H1 (cell line): ENCODE measurements at regions not wholly inside any gene's neighbourhood (a gene's known extent, or its start where the extent isn't known, plus 50 kb on each side); places are given as distances from the start of the nearest gene placed in this dataset.

Source experiments
- CTCF ChIA-PET: fragments of 300-600 bp; sonication (Branson Sonifier 250); formaldehyde crosslinking; loops from one replicate; lab custom pipeline; 2021; ENCODE audit not compliant: partially characterized antibody; lab: Charles Lee
- POLR2A ChIA-PET: fragments of 300-600 bp; sonication (Branson Sonifier 250); formaldehyde crosslinking; loops from one replicate; lab custom pipeline; 2021; ENCODE audit warnings: inconsistent platforms; ENCODE audit not compliant: partially characterized antibody; lab: Charles Lee
- DNase-seq, 2 experiments: peaks; one replicate each; pipeline versions ENCODE4 v3.0.0 to v3.0.0-alpha.2; 2010 to 2022; ENCODE audit warnings: low spot score in 2 of 2, low read depth in 1 of 2, mixed read lengths in 1 of 2
- FAIRE-seq: peaks from 2 replicates; lab custom pipeline; 2011; peaks lifted over from hg19 to GRCh38; lab: Jason Lieb, UNC
- H2AFZ ChIP-seq: 2 replicates; pipeline ENCODE4 v1.8.1; 2012; ENCODE audit warnings: low read length, inconsistent platforms
- H2AK5ac ChIP-seq: 2 replicates; pipeline ENCODE4 v1.6.1; 2013; ENCODE audit warnings: low read depth, low read length
- H2BK120ac ChIP-seq: replicated peaks from 2 replicates; pipeline ENCODE3; 2013; ENCODE audit warnings: low read depth, low read length, inconsistent platforms
- H2BK12ac ChIP-seq: 2 replicates; pipeline ENCODE4 v1.6.1; 2013; ENCODE audit warnings: low read depth, low read length
- H2BK15ac ChIP-seq: 2 replicates; pipeline ENCODE4 v1.6.1; 2013; ENCODE audit warnings: low read length
- H2BK20ac ChIP-seq: 2 replicates; pipeline ENCODE4 v1.6.1; 2013; ENCODE audit warnings: low read length
- H2BK5ac ChIP-seq: 2 replicates; pipeline ENCODE4 v1.6.1; 2013; ENCODE audit warnings: low read depth, low read length
- H3K14ac ChIP-seq: 2 replicates; pipeline ENCODE4 v1.6.1; 2013; ENCODE audit warnings: inconsistent platforms; ENCODE audit not compliant: insufficient read length
- H3K18ac ChIP-seq: 2 replicates; pipeline ENCODE4 v1.6.1; 2013; ENCODE audit warnings: low read length; ENCODE audit errors: extremely low read depth
- H3K23ac ChIP-seq: 2 replicates; pipeline ENCODE4 v1.6.1; 2013; ENCODE audit warnings: inconsistent platforms; ENCODE audit not compliant: insufficient read length
- H3K23me2 ChIP-seq: 2 replicates; pipeline ENCODE4 v1.6.1; 2013; ENCODE audit warnings: low read depth, low read length
- H3K27ac ChIP-seq: 2 replicates; pipeline ENCODE4 v1.6.1; 2011; ENCODE audit warnings: low read depth, low read length, inconsistent platforms
- H3K27me3 ChIP-seq, 4 experiments: replicated peaks in 1 of 4; 1 replicate in 1 of 4; 2 replicates in 3 of 4; pipeline versions ENCODE4 v1.6.1 to v1.8.1; 2011 to 2013; ENCODE audit warnings: low read length in 3 of 4, mild to moderate bottlenecking in 3 of 4, inconsistent platforms in 2 of 4, mixed read lengths in 2 of 4, moderate library complexity in 1 of 4; ENCODE audit not compliant: control insufficient read depth in 3 of 4, insufficient read depth in 3 of 4; ENCODE audit errors: extremely low read depth in 1 of 4
- H3K36me3 ChIP-seq, 4 experiments: 2 replicates each; pipeline versions ENCODE4 v1.6.1 to v1.8.1; 2011 to 2013; ENCODE audit warnings: mild to moderate bottlenecking in 4 of 4, low read length in 3 of 4, moderate library complexity in 2 of 4, control low read depth in 1 of 4, inconsistent platforms in 1 of 4; ENCODE audit not compliant: insufficient read depth in 4 of 4, control insufficient read depth in 2 of 4
- H3K4ac ChIP-seq: replicated peaks from 2 replicates; pipeline ENCODE3; 2013; ENCODE audit warnings: low read length, low read depth, mixed read lengths, inconsistent platforms; ENCODE audit not compliant: insufficient read length
- H3K4me1 ChIP-seq, 4 experiments: replicated peaks in 1 of 4; 1 replicate in 1 of 4; 2 replicates in 3 of 4; pipeline versions ENCODE4 v1.6.1 to v1.8.1; 2011 to 2013; ENCODE audit warnings: low read length in 3 of 4, inconsistent platforms in 2 of 4, mixed read lengths in 1 of 4; ENCODE audit not compliant: insufficient read depth in 4 of 4, control insufficient read depth in 3 of 4
- H3K4me2 ChIP-seq, 2 experiments: 2 replicates each; pipeline versions ENCODE4 v1.6.1 to v1.8.1; 2011 to 2013; ENCODE audit warnings: low read depth in 2 of 2, low read length in 2 of 2, control low read depth in 1 of 2, inconsistent platforms in 1 of 2, mild to moderate bottlenecking in 1 of 2; ENCODE audit not compliant: insufficient read depth in 1 of 2
- H3K4me3 ChIP-seq, 4 experiments: fragments of 200-600, 300-600 bp in 1 of 4; sonication (generic), shearing (Covaris generic), sonication (Bioruptor Twin) in 1 of 4; 2 replicates each; pipeline versions ENCODE4 v1.5.1 to v1.8.1; 2011 to 2016; ENCODE audit warnings: low read length in 4 of 4, low read depth in 3 of 4, control low read depth in 2 of 4, inconsistent platforms in 2 of 4, mild to moderate bottlenecking in 2 of 4, mixed read lengths in 1 of 4, moderate library complexity in 1 of 4; ENCODE audit not compliant: insufficient read depth in 2 of 4; ENCODE audit errors: extremely low read depth in 1 of 4
- H3K56ac ChIP-seq: replicated peaks from 2 replicates; pipeline ENCODE3; 2013; ENCODE audit warnings: low read depth, mild to moderate bottlenecking, mixed read lengths, low read length, inconsistent platforms; ENCODE audit not compliant: insufficient read length
- H3K79me1 ChIP-seq: 2 replicates; pipeline ENCODE4 v1.6.1; 2013; ENCODE audit warnings: low read depth, low read length, control low read depth
- H3K79me2 ChIP-seq, 2 experiments: 2 replicates each; pipeline versions ENCODE4 v1.6.1 to v1.8.1; 2012 to 2013; ENCODE audit warnings: low read length in 2 of 2, mild to moderate bottlenecking in 2 of 2, inconsistent platforms in 1 of 2; ENCODE audit not compliant: insufficient read depth in 2 of 2, control insufficient read depth in 1 of 2
- H3K9ac ChIP-seq, 4 experiments: replicated peaks in 1 of 4; 1 replicate in 1 of 4; 2 replicates in 3 of 4; pipeline versions ENCODE4 v1.6.1 to v1.8.1; 2011 to 2013; ENCODE audit warnings: low read depth in 3 of 4, low read length in 3 of 4, control low read depth in 2 of 4, mild to moderate bottlenecking in 2 of 4, moderate library complexity in 2 of 4, inconsistent platforms in 1 of 4; ENCODE audit errors: extremely low read depth in 1 of 4
- H3K9me3 ChIP-seq, 2 experiments: 2 replicates each; pipeline versions ENCODE4 v1.6.1 to v1.8.1; 2012 to 2013; ENCODE audit warnings: mild to moderate bottlenecking in 2 of 2, moderate library complexity in 2 of 2, control low read depth in 1 of 2, inconsistent platforms in 1 of 2, low read depth in 1 of 2, low read length in 1 of 2, mixed read lengths in 1 of 2; ENCODE audit not compliant: insufficient read depth in 2 of 2
- H4K20me1 ChIP-seq, 2 experiments: replicated peaks in 1 of 2; 2 replicates each; pipeline versions ENCODE3 to v1.8.1; 2011 to 2013; ENCODE audit warnings: inconsistent platforms in 2 of 2, low read length in 2 of 2, mild to moderate bottlenecking in 1 of 2; ENCODE audit not compliant: insufficient read depth in 2 of 2, control insufficient read depth in 1 of 2
- H4K5ac ChIP-seq: 2 replicates; pipeline ENCODE4 v1.6.1; 2013; ENCODE audit warnings: low read length, low read depth, mixed read lengths, inconsistent platforms; ENCODE audit not compliant: insufficient read length
- H4K8ac ChIP-seq: 2 replicates; pipeline ENCODE4 v1.8.0; 2013; ENCODE audit warnings: mild to moderate bottlenecking, moderate library complexity, low read length, inconsistent platforms; ENCODE audit not compliant: insufficient read depth; ENCODE audit errors: extremely low read depth
- H4K91ac ChIP-seq: replicated peaks from 2 replicates; pipeline ENCODE3; 2013; ENCODE audit warnings: low read length, mixed read lengths, inconsistent platforms; ENCODE audit not compliant: insufficient read length
- BCL11A ChIP-seq, 2 experiments: IDR thresholded peaks; one replicate each; pipeline ENCODE4 v1.6.1; 2011; ENCODE audit warnings: low read depth in 2 of 2, low read length in 2 of 2, mild to moderate bottlenecking in 2 of 2
- CBX8 ChIP-seq: fragments of 300-800, 300-1000 bp; sonication (generic); IDR thresholded peaks from 2 replicates; pipeline ENCODE4 v1.7.1; 2016; ENCODE audit warnings: low read depth, low read length, borderline replicate concordance
- CREB1 ChIP-seq: IDR thresholded peaks from 2 replicates; pipeline ENCODE4 v1.6.1; 2012; ENCODE audit warnings: inconsistent platforms
- GABPA ChIP-seq: IDR thresholded peaks from 2 replicates; pipeline ENCODE4 v1.6.1; 2011; ENCODE audit warnings: mild to moderate bottlenecking, low read length, moderate library complexity, borderline replicate concordance; ENCODE audit not compliant: insufficient read depth
- HDAC2 ChIP-seq, 2 experiments: fragments of 300-600 bp in 1 of 2; sonication (generic) in 1 of 2; IDR thresholded peaks; 2 replicates each; pipeline ENCODE4 v1.6.1; 2011 to 2012; ENCODE audit warnings: low read depth in 2 of 2, low read length in 2 of 2, mild to moderate bottlenecking in 2 of 2, moderate library complexity in 2 of 2, borderline replicate concordance in 1 of 2, inconsistent platforms in 1 of 2
- KDM5A ChIP-seq: fragments of 200-600 bp; IDR thresholded peaks from 2 replicates; pipeline ENCODE4 v1.7.1; 2012; ENCODE audit warnings: mild to moderate bottlenecking, low read length, inconsistent platforms, mixed read lengths
- NANOG ChIP-seq: IDR thresholded peaks from 2 replicates; pipeline ENCODE4 v1.6.1; 2011; ENCODE audit warnings: low read length, low read depth, mild to moderate bottlenecking, inconsistent platforms; ENCODE audit not compliant: insufficient read depth, poor library complexity, severe bottlenecking
- PHF8 ChIP-seq: fragments of 200-600 bp; sonication (generic); conservative IDR thresholded peaks from 2 replicates; pipeline ENCODE4 v1.7.1; 2012; ENCODE audit warnings: low read depth, mild to moderate bottlenecking, inconsistent platforms, low read length, moderate library complexity
- RAD21 ChIP-seq, 2 experiments: IDR thresholded peaks in 1 of 2; conservative IDR thresholded peaks in 1 of 2; 2 replicates each; pipeline ENCODE4 v1.6.1; 2011; ENCODE audit warnings: low read depth in 2 of 2, low read length in 2 of 2, improper control_type of control experiment in 1 of 2, inconsistent platforms in 1 of 2, mild to moderate bottlenecking in 1 of 2, moderate library complexity in 1 of 2
- WGBS, 2 experiments: shearing (Covaris generic) in 1 of 2; methylation state at CpG; one replicate each; pipeline versions ENCODE4 v1.1.6 to v1.1.7; 2013 to 2015; ENCODE audit warnings: low lambda C conversion rate in 2 of 2, mixed read lengths in 2 of 2, inconsistent platforms in 1 of 2, low coverage in 1 of 2, missing lambda C conversion rate in 1 of 2; ENCODE audit not compliant: insufficient replicate concordance in 2 of 2, insufficient coverage in 1 of 2, insufficient read length in 1 of 2; ENCODE audit errors: extremely low coverage in 1 of 2, missing lambda C conversion rate in 1 of 2; 5-methylcytosine and 5-hydroxymethylcytosine counted together
- TF ChIP-seq, protein P1 (sequence below), 3 experiments: IDR thresholded peaks; 1 replicate in 2 of 3; 2 replicates in 1 of 3; pipeline versions ENCODE4 v1.5.1 to v1.6.1; 2011; ENCODE audit warnings: low read length in 3 of 3, mild to moderate bottlenecking in 3 of 3, inconsistent platforms in 2 of 3, low read depth in 1 of 3, moderate library complexity in 1 of 3; ENCODE audit not compliant: insufficient read depth in 1 of 3; ENCODE audit errors: control extremely low read depth in 1 of 3
- TF ChIP-seq, protein P2 (sequence below): IDR thresholded peaks from 2 replicates; pipeline ENCODE4 v1.6.1; 2012; ENCODE audit warnings: inconsistent platforms

DNA sequence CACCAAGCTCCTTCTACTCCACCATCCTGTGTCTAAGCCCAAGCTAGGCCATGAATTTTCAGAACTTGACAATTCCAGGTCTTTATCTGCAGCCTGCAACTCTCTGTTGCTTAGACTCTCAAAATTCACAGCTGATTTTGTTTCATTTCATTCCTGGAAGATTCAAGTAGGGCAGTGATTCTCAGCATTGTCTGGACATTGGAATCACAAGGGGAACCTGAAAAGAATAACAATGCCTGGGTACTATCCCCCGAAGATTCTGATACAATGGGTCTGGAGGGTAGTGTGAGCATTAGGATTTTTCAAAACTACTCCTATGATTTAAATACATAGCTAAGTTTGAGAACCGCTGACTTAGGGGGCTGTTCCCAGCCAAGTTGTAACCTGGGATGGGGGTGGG, 534.7 kb upstream of the IL12A start:
- Histone ChIP-seq H3K4me3 (no peak overlapping the region), H2BK120ac (no peak overlapping the region), H3K14ac (no peak overlapping the region), H4K20me1 (no peaks in the 10 kb centered on the region), H3K23ac (no peak overlapping the region), H4K8ac (no peak overlapping the region), H4K91ac (no peak overlapping the region), H3K36me3 (no peaks in the 10 kb centered on the region), H3K79me1 (no peaks in the 10 kb centered on the region), H3K4me1 (peaks cover 2 to 9% (median 8%) of the 10 kb centered on the region in 4 experiments; a peak in 4 of 7 replicates), H3K27me3 (no peaks in the 10 kb centered on the region), H3K56ac (no peak overlapping the region), H3K18ac (no peak overlapping the region), H2AK5ac (no peak overlapping the region), H2AFZ (no peak overlapping the region), H2BK12ac (no peak overlapping the region; the same call in 1 of the 2 replicates), H2BK15ac (no peak overlapping the region), H3K4me2 (no peak overlapping the region), H3K27ac (no peak overlapping the region), H4K5ac (no peak overlapping the region), H3K9ac (no peak overlapping the region), H3K79me2 (no peaks in the 10 kb centered on the region), H2BK5ac (no peak overlapping the region), H3K23me2 (no peaks in the 10 kb centered on the region), H3K9me3 (no peaks in the 10 kb centered on the region), H2BK20ac (no peak overlapping the region), H3K4ac (no peak overlapping the region)
- WGBS, 2 experiments, result 76% methylated on average over 2 of the region's 2 CpGs; no CpG with 5 or more reads in 1 of the 2 experiments
- DNase-seq, result no peak
- ChIA-PET CTCF (interaction anchor here (0.9 to 1.1 kb wide), 3 partner anchors 33 to 133 kb away, joined by 3 to 4 read pairs (median 3); no protein-coding TSS in a partner anchor), POLR2A (no interaction called here)
- FAIRE-seq, result no peak
- TF ChIP-seq NANOG (no peak), HDAC2 (IDR thresholded peaks at IDR 0.05; ENCODE audit: borderline replicate concordance in 1 of 2, low read depth in 2 of 2, low read length in 2 of 2) (no peak), PHF8 (no peak), CBX8 (no peak), RAD21 (IDR thresholded peaks at IDR 0.05 in 1 of 2, conservative IDR thresholded peaks at IDR 0.05 in 1 of 2; ENCODE audit: low read depth in 2 of 2, low read length in 2 of 2) (no peak), KDM5A (no peak), CREB1 (no peak), GABPA (no peak), BCL11A (IDR thresholded peaks at IDR 0.05; ENCODE audit: low read depth in 2 of 2, low read length in 2 of 2) (no peak)
- TF ChIP-seq, protein P1, sequence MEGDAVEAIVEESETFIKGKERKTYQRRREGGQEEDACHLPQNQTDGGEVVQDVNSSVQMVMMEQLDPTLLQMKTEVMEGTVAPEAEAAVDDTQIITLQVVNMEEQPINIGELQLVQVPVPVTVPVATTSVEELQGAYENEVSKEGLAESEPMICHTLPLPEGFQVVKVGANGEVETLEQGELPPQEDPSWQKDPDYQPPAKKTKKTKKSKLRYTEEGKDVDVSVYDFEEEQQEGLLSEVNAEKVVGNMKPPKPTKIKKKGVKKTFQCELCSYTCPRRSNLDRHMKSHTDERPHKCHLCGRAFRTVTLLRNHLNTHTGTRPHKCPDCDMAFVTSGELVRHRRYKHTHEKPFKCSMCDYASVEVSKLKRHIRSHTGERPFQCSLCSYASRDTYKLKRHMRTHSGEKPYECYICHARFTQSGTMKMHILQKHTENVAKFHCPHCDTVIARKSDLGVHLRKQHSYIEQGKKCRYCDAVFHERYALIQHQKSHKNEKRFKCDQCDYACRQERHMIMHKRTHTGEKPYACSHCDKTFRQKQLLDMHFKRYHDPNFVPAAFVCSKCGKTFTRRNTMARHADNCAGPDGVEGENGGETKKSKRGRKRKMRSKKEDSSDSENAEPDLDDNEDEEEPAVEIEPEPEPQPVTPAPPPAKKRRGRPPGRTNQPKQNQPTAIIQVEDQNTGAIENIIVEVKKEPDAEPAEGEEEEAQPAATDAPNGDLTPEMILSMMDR (IDR thresholded peaks at IDR 0.05; ENCODE audit: control extremely low read depth in 1 of 3, insufficient read depth in 1 of 3, low read depth in 1 of 3, low read length in 3 of 3), result no peak
- TF ChIP-seq, protein P2, sequence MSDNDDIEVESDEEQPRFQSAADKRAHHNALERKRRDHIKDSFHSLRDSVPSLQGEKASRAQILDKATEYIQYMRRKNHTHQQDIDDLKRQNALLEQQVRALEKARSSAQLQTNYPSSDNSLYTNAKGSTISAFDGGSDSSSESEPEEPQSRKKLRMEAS, result no peak
